ENCODE measurements at regions not wholly inside any gene's neighbourhood (a gene's known extent, or its start where the extent isn't known, plus 50 kb on each side); places are given as distances from the start of the nearest gene placed in this dataset.

DNA sequence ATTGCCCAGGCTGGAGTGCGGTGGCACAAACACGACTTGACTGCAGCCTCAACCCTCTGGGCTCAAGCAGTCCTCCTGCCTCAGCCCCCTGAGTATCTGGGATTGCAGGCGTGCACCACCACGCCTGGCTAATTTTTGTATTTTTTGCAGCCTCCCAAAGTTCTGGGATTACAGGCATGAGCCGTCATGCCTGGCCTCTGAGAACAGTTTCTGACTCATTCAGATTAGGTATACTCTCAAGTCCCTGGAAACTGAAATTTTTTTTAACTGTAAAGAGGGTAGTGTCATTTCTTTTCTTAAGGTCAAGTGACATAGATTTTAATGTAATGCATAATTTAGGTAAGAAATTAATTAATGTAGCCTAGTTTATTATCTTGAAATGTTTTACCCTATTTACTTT, 104.7 kb downstream of the SEPTIN7 start:
- intact Hi-C loops (cut with micrococcal nuclease; ENCODE audit: unreplicated experiment), result loop anchor here (5.0 kb wide), 2 partner anchors 178 to 368 kb away; no protein-coding TSS in a partner anchor
- H3K36me3 ChIP-seq (ENCODE audit: control insufficient read depth in 2 of 2, insufficient read depth in 2 of 2, low read length in 1 of 2), result peaks cover 0 to 12% of the 10 kb centered on the region in 2 experiments; a peak in 3 of 4 replicates
- H3K9me3 ChIP-seq (replicated peaks; ENCODE audit: control insufficient read depth, insufficient read depth, low read length), result no peaks in the 10 kb centered on the region
- FAIRE-seq (no peak), DNase-seq (ENCODE audit: low read depth, low spot score) (no peak), ATAC-seq (no peak)
- H3K27ac ChIP-seq (ENCODE audit: control insufficient read depth, insufficient read depth), result no peak overlapping the region
- ChIA-PET CTCF (interaction anchor here (1.1 to 2.3 kb wide), 4 partner anchors 100 to 281 kb away, joined by 3 to 30 read pairs (median 12); no protein-coding TSS in a partner anchor), SMC1A (ENCODE audit: uncharacterized antibody, unreplicated experiment) (interaction anchor here (0.9 to 2.3 kb wide), 3 partner anchors 193 to 201 kb away, joined by 3 to 19 read pairs (median 11); no protein-coding TSS in a partner anchor), RAD21 (ENCODE audit: unreplicated experiment) (interaction anchor here (0.9 to 2.3 kb wide), 5 partner anchors 31 to 201 kb away, joined by 3 to 19 read pairs (median 4); no protein-coding TSS in a partner anchor), POLR2A (no interaction called here)
- no peaks in the 10 kb centered on the region for H3K79me2 ChIP-seq (ENCODE audit: control insufficient read depth, insufficient read depth, low read length)
- H3K4me3 ChIP-seq, result no peak overlapping the region
- no peaks in the 10 kb centered on the region for H3K4me1 ChIP-seq (ENCODE audit: control insufficient read depth, insufficient read depth, low read length)
- no peaks in the 10 kb centered on the region for H4K20me1 ChIP-seq (ENCODE audit: control insufficient read depth, insufficient read depth)
- no TSS peak for BruUV-seq (replicated peaks)
- no peaks in the 10 kb centered on the region for H3K27me3 ChIP-seq (replicated peaks in 1 of 2; ENCODE audit: control insufficient read depth in 2 of 2, insufficient read depth in 2 of 2, low read length in 1 of 2)
- TF ChIP-seq RELA (IDR thresholded peaks at IDR 0.05; ENCODE audit: borderline replicate concordance, partially characterized antibody), result no peak
- no peak for TF ChIP-seq LARP7 (IDR thresholded peaks at IDR 0.05)
- TF ChIP-seq NFIC (IDR thresholded peaks at IDR 0.05; ENCODE audit: low read depth, low read length), result no peak
- no peak for TF ChIP-seq JUND (IDR thresholded peaks at IDR 0.05; ENCODE audit: low read depth, low read length)
- TF ChIP-seq, protein P1, sequence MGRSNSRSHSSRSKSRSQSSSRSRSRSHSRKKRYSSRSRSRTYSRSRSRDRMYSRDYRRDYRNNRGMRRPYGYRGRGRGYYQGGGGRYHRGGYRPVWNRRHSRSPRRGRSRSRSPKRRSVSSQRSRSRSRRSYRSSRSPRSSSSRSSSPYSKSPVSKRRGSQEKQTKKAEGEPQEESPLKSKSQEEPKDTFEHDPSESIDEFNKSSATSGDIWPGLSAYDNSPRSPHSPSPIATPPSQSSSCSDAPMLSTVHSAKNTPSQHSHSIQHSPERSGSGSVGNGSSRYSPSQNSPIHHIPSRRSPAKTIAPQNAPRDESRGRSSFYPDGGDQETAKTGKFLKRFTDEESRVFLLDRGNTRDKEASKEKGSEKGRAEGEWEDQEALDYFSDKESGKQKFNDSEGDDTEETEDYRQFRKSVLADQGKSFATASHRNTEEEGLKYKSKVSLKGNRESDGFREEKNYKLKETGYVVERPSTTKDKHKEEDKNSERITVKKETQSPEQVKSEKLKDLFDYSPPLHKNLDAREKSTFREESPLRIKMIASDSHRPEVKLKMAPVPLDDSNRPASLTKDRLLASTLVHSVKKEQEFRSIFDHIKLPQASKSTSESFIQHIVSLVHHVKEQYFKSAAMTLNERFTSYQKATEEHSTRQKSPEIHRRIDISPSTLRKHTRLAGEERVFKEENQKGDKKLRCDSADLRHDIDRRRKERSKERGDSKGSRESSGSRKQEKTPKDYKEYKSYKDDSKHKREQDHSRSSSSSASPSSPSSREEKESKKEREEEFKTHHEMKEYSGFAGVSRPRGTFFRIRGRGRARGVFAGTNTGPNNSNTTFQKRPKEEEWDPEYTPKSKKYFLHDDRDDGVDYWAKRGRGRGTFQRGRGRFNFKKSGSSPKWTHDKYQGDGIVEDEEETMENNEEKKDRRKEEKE (IDR thresholded peaks at IDR 0.05), result no peak
- TF ChIP-seq POLR2AphosphoS5 (IDR thresholded peaks at IDR 0.05; ENCODE audit: low read length), result no peak
- TF ChIP-seq, protein P2, sequence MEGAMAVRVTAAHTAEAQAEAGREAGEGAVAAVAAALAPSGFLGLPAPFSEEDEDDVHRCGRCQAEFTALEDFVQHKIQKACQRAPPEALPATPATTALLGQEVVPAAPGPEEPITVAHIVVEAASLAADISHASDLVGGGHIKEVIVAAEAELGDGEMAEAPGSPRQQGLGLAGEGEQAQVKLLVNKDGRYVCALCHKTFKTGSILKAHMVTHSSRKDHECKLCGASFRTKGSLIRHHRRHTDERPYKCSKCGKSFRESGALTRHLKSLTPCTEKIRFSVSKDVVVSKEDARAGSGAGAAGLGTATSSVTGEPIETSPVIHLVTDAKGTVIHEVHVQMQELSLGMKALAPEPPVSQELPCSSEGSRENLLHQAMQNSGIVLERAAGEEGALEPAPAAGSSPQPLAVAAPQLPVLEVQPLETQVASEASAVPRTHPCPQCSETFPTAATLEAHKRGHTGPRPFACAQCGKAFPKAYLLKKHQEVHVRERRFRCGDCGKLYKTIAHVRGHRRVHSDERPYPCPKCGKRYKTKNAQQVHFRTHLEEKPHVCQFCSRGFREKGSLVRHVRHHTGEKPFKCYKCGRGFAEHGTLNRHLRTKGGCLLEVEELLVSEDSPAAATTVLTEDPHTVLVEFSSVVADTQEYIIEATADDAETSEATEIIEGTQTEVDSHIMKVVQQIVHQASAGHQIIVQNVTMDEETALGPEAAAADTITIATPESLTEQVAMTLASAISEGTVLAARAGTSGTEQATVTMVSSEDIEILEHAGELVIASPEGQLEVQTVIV (IDR thresholded peaks at IDR 0.05; ENCODE audit: borderline replicate concordance, partially characterized antibody), result no peak
- TF ChIP-seq KLF5 (IDR thresholded peaks at IDR 0.05; ENCODE audit: partially characterized antibody), result no peak
- in situ Hi-C loops (cut with MboI), result loop anchor here (5.0 to 10.0 kb wide), 3 partner anchors 72 to 481 kb away; no protein-coding TSS in a partner anchor
- 70% methylated on average over 5 of the region's 5 CpGs for WGBS (ENCODE audit: insufficient coverage, insufficient replicate concordance, low lambda C conversion rate, missing lambda C conversion rate)
- H2AFZ ChIP-seq (ENCODE audit: control insufficient read depth, low read depth, low read length), result no peak overlapping the region
- no peak overlapping the region for H3K4me2 ChIP-seq (ENCODE audit: control insufficient read depth, insufficient read depth)
- H3K9ac ChIP-seq (ENCODE audit: control insufficient read depth, insufficient read depth, low read length), result no peak overlapping the region
